ENCODE measurements at regions not wholly inside any gene's neighbourhood (a gene's known extent, or its start where the extent isn't known, plus 50 kb on each side); places are given as distances from the start of the nearest gene placed in this dataset.

GRCh38 chr5:176736301-176736930, 73.9 kb upstream of the UNC5A start:
- TF ChIP-seq CTCF (IDR thresholded peaks at IDR 0.05) (no peak), POLR2A (IDR thresholded peaks at IDR 0.05) (no peak)

Measured in esophagus squamous epithelium (tissue), 4 donors.